ENCODE measurements at regions not wholly inside any gene's neighbourhood (a gene's known extent, or its start where the extent isn't known, plus 50 kb on each side); places are given as distances from the start of the nearest gene placed in this dataset.
A peak's percentile ranks its signal among the peaks of the same experiment; 100 is the strongest.

DNA sequence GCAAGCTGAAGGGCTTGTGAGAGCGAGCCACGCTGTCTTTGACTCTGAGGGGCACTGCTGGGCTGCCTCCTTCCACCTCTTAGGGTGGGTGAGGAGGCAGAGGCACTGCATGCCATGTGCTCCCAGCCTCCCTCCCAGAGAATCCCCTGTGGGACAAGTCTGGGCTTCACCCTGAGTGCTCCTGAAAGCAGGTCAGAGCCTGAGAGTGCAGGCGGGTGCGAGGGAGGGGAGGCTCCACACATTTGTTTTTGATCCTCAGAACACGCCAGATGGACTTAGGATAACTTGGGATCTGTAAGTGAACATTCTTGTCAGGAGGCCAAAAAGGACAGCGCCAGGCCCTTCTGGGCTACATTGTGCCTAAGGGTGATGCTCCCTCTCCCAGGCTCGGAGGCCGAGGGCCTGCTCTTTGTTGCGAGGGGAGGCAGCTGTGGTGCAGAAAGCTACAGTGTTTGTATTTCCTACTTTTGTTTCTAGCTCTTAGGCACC, 155.4 kb downstream of the TMX1 start:
- DNase-seq = peak; percentile 93
- Histone ChIP-seq H3K36me3 (no peaks in the 10 kb centered on the region), H3K4me1 (peaks cover 23% of the 10 kb centered on the region), H3K27me3 (no peaks in the 10 kb centered on the region), H3K9me3 (no peaks in the 10 kb centered on the region), H3K4me3 (ENCODE audit: low read depth, low read length) (no peak overlapping the region)
- TF ChIP-seq, protein P1, sequence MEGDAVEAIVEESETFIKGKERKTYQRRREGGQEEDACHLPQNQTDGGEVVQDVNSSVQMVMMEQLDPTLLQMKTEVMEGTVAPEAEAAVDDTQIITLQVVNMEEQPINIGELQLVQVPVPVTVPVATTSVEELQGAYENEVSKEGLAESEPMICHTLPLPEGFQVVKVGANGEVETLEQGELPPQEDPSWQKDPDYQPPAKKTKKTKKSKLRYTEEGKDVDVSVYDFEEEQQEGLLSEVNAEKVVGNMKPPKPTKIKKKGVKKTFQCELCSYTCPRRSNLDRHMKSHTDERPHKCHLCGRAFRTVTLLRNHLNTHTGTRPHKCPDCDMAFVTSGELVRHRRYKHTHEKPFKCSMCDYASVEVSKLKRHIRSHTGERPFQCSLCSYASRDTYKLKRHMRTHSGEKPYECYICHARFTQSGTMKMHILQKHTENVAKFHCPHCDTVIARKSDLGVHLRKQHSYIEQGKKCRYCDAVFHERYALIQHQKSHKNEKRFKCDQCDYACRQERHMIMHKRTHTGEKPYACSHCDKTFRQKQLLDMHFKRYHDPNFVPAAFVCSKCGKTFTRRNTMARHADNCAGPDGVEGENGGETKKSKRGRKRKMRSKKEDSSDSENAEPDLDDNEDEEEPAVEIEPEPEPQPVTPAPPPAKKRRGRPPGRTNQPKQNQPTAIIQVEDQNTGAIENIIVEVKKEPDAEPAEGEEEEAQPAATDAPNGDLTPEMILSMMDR (IDR thresholded peaks at IDR 0.05; ENCODE audit: low read depth, low read length) = peak; percentile 43

DNA sequence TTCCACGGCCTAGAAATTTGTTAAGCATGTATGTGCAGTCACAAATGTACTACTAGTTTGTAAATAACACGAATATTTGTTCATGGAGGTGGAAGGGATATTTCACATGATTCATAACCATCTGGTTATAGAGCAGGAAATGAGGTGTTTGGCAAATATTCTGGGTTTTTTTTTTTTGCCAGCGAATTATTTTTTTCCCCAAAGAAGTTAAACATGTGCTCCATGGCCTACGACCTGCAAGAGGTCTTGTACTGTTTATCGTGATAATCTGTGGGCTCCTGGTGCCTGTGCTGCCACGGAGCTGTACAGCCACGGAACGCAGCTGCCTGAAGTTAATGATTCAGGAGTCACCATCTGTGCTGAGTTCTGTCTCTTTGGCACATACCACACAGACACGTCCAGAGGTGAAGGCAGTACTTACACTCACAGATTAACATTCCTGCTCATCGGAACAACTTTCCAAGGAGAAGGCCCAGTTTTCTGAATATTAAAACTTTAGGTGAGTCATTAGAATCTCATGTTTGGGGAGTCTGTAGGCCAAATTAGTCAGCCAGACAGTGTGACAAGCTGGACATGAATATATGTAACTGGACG, 156.3 kb downstream of the TMX1 start:
- no peaks in the 10 kb centered on the region for H3K27me3 ChIP-seq
- DNase-seq = peak; percentile 30
- TF ChIP-seq, protein P1 (IDR thresholded peaks at IDR 0.05; ENCODE audit: low read depth, low read length) = no peak
- H3K4me3 ChIP-seq (ENCODE audit: low read depth, low read length) = no peak overlapping the region
- no peaks in the 10 kb centered on the region for H3K9me3 ChIP-seq
- peaks cover 23% of the 10 kb centered on the region for H3K4me1 ChIP-seq
- no peaks in the 10 kb centered on the region for H3K36me3 ChIP-seq

- no peak overlapping the region for H3K4me3 ChIP-seq (ENCODE audit: low read depth, low read length)
- TF ChIP-seq, protein P1 (IDR thresholded peaks at IDR 0.05; ENCODE audit: low read depth, low read length) = no peak
Measured at GRCh38 chr14:51398898-51399297, 158.9 kb downstream of the TMX1 start.

DNA sequence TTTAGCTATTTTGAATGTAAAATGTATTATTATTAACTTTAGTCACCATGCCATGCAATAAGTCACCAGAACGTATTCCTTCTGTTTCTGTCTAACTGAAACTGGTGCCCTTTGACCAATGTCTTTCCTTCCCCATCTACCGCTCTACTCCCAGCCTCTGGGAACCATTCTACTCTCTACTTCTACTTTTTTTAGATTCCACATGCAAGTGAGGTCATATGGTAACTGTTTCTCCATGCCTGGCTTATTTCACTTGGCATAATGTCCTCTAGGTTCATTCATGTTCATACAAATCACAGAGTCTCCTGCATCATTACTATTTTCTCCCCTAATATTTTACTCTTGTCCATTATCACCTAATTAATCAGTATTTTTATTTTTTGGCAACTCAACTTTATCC, 160.1 kb downstream of the TMX1 start:
- TF ChIP-seq, protein P1 (IDR thresholded peaks at IDR 0.05; ENCODE audit: low read depth, low read length) = no peak
- Histone ChIP-seq H3K4me3 (ENCODE audit: low read depth, low read length) (no peak overlapping the region), H3K36me3 (no peaks in the 10 kb centered on the region), H3K27me3 (no peaks in the 10 kb centered on the region), H3K9me3 (no peaks in the 10 kb centered on the region), H3K4me1 (peaks cover 14% of the 10 kb centered on the region)
- no peak for DNase-seq

More at GRCh38 chr14:51398898-51399297, 158.9 kb downstream of the TMX1 start:
- Histone ChIP-seq H3K4me1 (peaks cover 26% of the 10 kb centered on the region), H3K27me3 (no peaks in the 10 kb centered on the region), H3K36me3 (no peaks in the 10 kb centered on the region), H3K9me3 (no peaks in the 10 kb centered on the region)
- no peak for DNase-seq

GRCh38 chr14:51401272-51401671, 161.2 kb downstream of the TMX1 start:
- Histone ChIP-seq H3K36me3 (no peaks in the 10 kb centered on the region), H3K27me3 (no peaks in the 10 kb centered on the region), H3K4me1 (peaks cover 10% of the 10 kb centered on the region), H3K4me3 (ENCODE audit: low read depth, low read length) (no peak overlapping the region), H3K9me3 (no peaks in the 10 kb centered on the region)
- TF ChIP-seq, protein P1 (IDR thresholded peaks at IDR 0.05; ENCODE audit: low read depth, low read length) = no peak
- no peak for DNase-seq

DNA sequence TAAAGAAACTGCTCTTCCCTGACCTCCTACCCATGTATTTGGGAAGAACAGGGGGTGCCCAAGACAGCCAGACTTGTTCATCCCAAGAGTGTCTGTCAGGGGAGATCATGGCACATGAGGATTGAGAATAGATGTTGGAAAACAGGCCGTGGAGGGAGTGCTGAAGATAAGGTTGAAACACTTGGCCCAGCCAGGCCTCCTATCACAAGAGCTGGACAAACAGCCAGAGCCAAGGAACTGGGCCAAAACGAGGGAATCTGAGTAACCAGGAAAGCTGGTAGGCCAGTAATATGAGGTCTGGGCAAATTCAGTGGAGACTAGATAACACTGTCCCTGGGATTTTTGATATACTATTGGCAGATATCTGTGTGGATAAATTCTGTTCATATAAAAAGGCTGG, 161.7 kb downstream of the TMX1 start:
- Histone ChIP-seq H3K36me3 (no peaks in the 10 kb centered on the region), H3K4me1 (peaks cover 6% of the 10 kb centered on the region), H3K4me3 (ENCODE audit: low read depth, low read length) (no peak overlapping the region), H3K27me3 (no peaks in the 10 kb centered on the region), H3K9me3 (no peaks in the 10 kb centered on the region)
- DNase-seq = peak; percentile 33
- TF ChIP-seq, protein P1 (IDR thresholded peaks at IDR 0.05; ENCODE audit: low read depth, low read length) = no peak

All from BE2C (cell line).